ENCODE measurements at regions not wholly inside any gene's neighbourhood (a gene's known extent, or its start where the extent isn't known, plus 50 kb on each side); places are given as distances from the start of the nearest gene placed in this dataset.

- ChIA-PET CTCF (no interaction called here), POLR2A (ENCODE audit: low non-redundant PET) (no interaction called here)
- no peak overlapping the region for H3K27ac ChIP-seq
- no peak for DNase-seq (ENCODE audit: low spot score)
- no peak for TF ChIP-seq CTCF (conservative IDR thresholded peaks at IDR 0.05; ENCODE audit: low read depth)
These were observed 150.3 kb upstream of the PHYHIPL start for GRCh38 chr10:59025981-59026765.

- CTCF ChIA-PET: no interaction called here
- TF ChIP-seq CTCF (conservative IDR thresholded peaks at IDR 0.05; ENCODE audit: low read depth): no peak
- DNase-seq (ENCODE audit: low spot score): no peak
- POLR2A ChIA-PET (ENCODE audit: low non-redundant PET): no interaction called here
- no peak overlapping the region for H3K27ac ChIP-seq
These were observed 148.3 kb upstream of the PHYHIPL start for GRCh38 chr10:59027975-59028655.

- no peak for TF ChIP-seq CTCF (conservative IDR thresholded peaks at IDR 0.05; ENCODE audit: low read depth)
- CTCF ChIA-PET: no interaction called here
- H3K27ac ChIP-seq: no peak overlapping the region
- no peak for DNase-seq (ENCODE audit: low spot score)
- POLR2A ChIA-PET (ENCODE audit: low non-redundant PET): no interaction called here
These were observed 142.8 kb upstream of the PHYHIPL start for GRCh38 chr10:59033622-59034021.

- no peak for TF ChIP-seq CTCF (conservative IDR thresholded peaks at IDR 0.05; ENCODE audit: low read depth)
- no peak for DNase-seq (ENCODE audit: low spot score)
- ChIA-PET POLR2A (ENCODE audit: low non-redundant PET) (no interaction called here), CTCF (no interaction called here)
- no peak overlapping the region for H3K27ac ChIP-seq
These were observed 140.0 kb upstream of the PHYHIPL start for GRCh38 chr10:59036311-59037017.

- POLR2A ChIA-PET (ENCODE audit: low non-redundant PET): no interaction called here
These were observed 139.4 kb upstream of the PHYHIPL start for GRCh38 chr10:59037018-59037389.

More at GRCh38 chr10:59037018-59037389, 139.4 kb upstream of the PHYHIPL start:
- no peak for DNase-seq (ENCODE audit: low spot score)
- no peak overlapping the region for H3K27ac ChIP-seq
- CTCF ChIA-PET: no interaction called here
- TF ChIP-seq CTCF (conservative IDR thresholded peaks at IDR 0.05; ENCODE audit: low read depth): no peak

Measured in RWPE1 (cell line).